ENCODE measurements at regions not wholly inside any gene's neighbourhood (a gene's known extent, or its start where the extent isn't known, plus 50 kb on each side); places are given as distances from the start of the nearest gene placed in this dataset.

- no peak for TF ChIP-seq POLR2AphosphoS5 (IDR thresholded peaks at IDR 0.05; ENCODE audit: low read depth, low read length)
- no peak for TF ChIP-seq RAD21 (IDR thresholded peaks at IDR 0.05; ENCODE audit: low read length)
- no peak for TF ChIP-seq CTCF (IDR thresholded peaks at IDR 0.05)
- TF ChIP-seq SMC3 (IDR thresholded peaks at IDR 0.05; ENCODE audit: low read depth, low read length), result no peak
- no peak for TF ChIP-seq REST (IDR thresholded peaks at IDR 0.05; ENCODE audit: low read depth, low read length)
Measured at GRCh38 chrX:87901060-87901459, 383.5 kb downstream of the KLHL4 start.

Measured in SK-N-SH (cell line).